ENCODE measurements at regions not wholly inside any gene's neighbourhood (a gene's known extent, or its start where the extent isn't known, plus 50 kb on each side); places are given as distances from the start of the nearest gene placed in this dataset.

- ATAC-seq (ENCODE audit: poor library complexity) (no peak), DNase-seq (no peak)
- Mint-ChIP-seq H3K27ac (no peak overlapping the region), H3K4me3 (no peak overlapping the region), H3K9me3 (peaks cover 5% of the 10 kb centered on the region), H3K4me1 (ENCODE audit: low read depth) (no peaks in the 10 kb centered on the region), H3K27me3 (no peaks in the 10 kb centered on the region), H3K36me3 (ENCODE audit: low read depth) (no peaks in the 10 kb centered on the region)
- Histone ChIP-seq H3K27ac (ENCODE audit: low read depth in 1 of 2, low read length in 2 of 2) (no peak overlapping the region), H3K36me3 (ENCODE audit: insufficient read depth, low read length) (no peaks in the 10 kb centered on the region), H3K4me1 (ENCODE audit: insufficient read depth, low read length) (no peaks in the 10 kb centered on the region), H3K27me3 (ENCODE audit: control insufficient read depth in 1 of 2, insufficient read depth in 2 of 2, low read length in 2 of 2) (no peaks in the 10 kb centered on the region), H3K9me3 (ENCODE audit: control insufficient read depth in 1 of 2, insufficient read depth in 1 of 2, low read length in 2 of 2) (no peaks in the 10 kb centered on the region), H3K4me3 (ENCODE audit: low read length) (no peak overlapping the region)
- ChIA-PET CTCF (no interaction called here), POLR2A (no interaction called here)
- no peak for TF ChIP-seq CTCF (IDR thresholded peaks at IDR 0.05)
- intact Hi-C loops (cut with DNase I, micrococcal nuclease) = no loop called here
Observed at GRCh38 chr12:63394349-63394748, 243.3 kb upstream of the AVPR1A start.

- ATAC-seq (ENCODE audit: poor library complexity) (no peak), DNase-seq (no peak)
- no peak overlapping the region for H3K4me3 Mint-ChIP-seq
- H3K27ac Mint-ChIP-seq = no peak overlapping the region
- no peaks in the 10 kb centered on the region for H3K4me1 ChIP-seq (ENCODE audit: insufficient read depth, low read length)
- H3K27me3 Mint-ChIP-seq = no peaks in the 10 kb centered on the region
- no peak for TF ChIP-seq CTCF (IDR thresholded peaks at IDR 0.05)
- CTCF ChIA-PET = no interaction called here
- H3K9me3 Mint-ChIP-seq = no peaks in the 10 kb centered on the region
- no peaks in the 10 kb centered on the region for H3K4me1 Mint-ChIP-seq (ENCODE audit: low read depth)
- H3K36me3 ChIP-seq (ENCODE audit: insufficient read depth, low read length) = no peaks in the 10 kb centered on the region
- no peak overlapping the region for H3K27ac ChIP-seq (ENCODE audit: low read depth in 1 of 2, low read length in 2 of 2)
- H3K27me3 ChIP-seq (ENCODE audit: control insufficient read depth in 1 of 2, insufficient read depth in 2 of 2, low read length in 2 of 2) = no peaks in the 10 kb centered on the region
- H3K36me3 Mint-ChIP-seq (ENCODE audit: low read depth) = no peaks in the 10 kb centered on the region
- POLR2A ChIA-PET = no interaction called here
- intact Hi-C loops (cut with DNase I, micrococcal nuclease) = no loop called here
- H3K9me3 ChIP-seq (ENCODE audit: control insufficient read depth in 1 of 2, insufficient read depth in 1 of 2, low read length in 2 of 2) = no peaks in the 10 kb centered on the region
- no peak overlapping the region for H3K4me3 ChIP-seq (ENCODE audit: low read length)
Observed at GRCh38 chr12:63389211-63389610, 238.2 kb upstream of the AVPR1A start.

- H3K27ac ChIP-seq (ENCODE audit: low read depth in 1 of 2, low read length in 2 of 2) = no peak overlapping the region
- ChIA-PET CTCF (no interaction called here), POLR2A (no interaction called here)
- no peaks in the 10 kb centered on the region for H3K36me3 Mint-ChIP-seq (ENCODE audit: low read depth)
- ATAC-seq (ENCODE audit: poor library complexity) = no peak
- H3K4me3 ChIP-seq (ENCODE audit: low read length) = no peak overlapping the region
- no peaks in the 10 kb centered on the region for H3K4me1 ChIP-seq (ENCODE audit: insufficient read depth, low read length)
- H3K4me1 Mint-ChIP-seq (ENCODE audit: low read depth) = no peaks in the 10 kb centered on the region
- no peaks in the 10 kb centered on the region for H3K36me3 ChIP-seq (ENCODE audit: insufficient read depth, low read length)
- TF ChIP-seq CTCF (IDR thresholded peaks at IDR 0.05) = no peak
- H3K27me3 ChIP-seq (ENCODE audit: control insufficient read depth in 1 of 2, insufficient read depth in 2 of 2, low read length in 2 of 2) = no peaks in the 10 kb centered on the region
- H3K27me3 Mint-ChIP-seq = no peaks in the 10 kb centered on the region
- DNase-seq = no peak
- no peaks in the 10 kb centered on the region for H3K9me3 ChIP-seq (ENCODE audit: control insufficient read depth in 1 of 2, insufficient read depth in 1 of 2, low read length in 2 of 2)
- no peak overlapping the region for H3K4me3 Mint-ChIP-seq
- H3K27ac Mint-ChIP-seq = no peak overlapping the region
- H3K9me3 Mint-ChIP-seq = no peaks in the 10 kb centered on the region
- intact Hi-C loops (cut with DNase I, micrococcal nuclease) = no loop called here
Observed at GRCh38 chr12:63387771-63388170, 236.8 kb upstream of the AVPR1A start.
